ENCODE measurements at regions not wholly inside any gene's neighbourhood (a gene's known extent, or its start where the extent isn't known, plus 50 kb on each side); places are given as distances from the start of the nearest gene placed in this dataset.

GRCh38 chr1:4146614-4147013 is 246.5 kb upstream of the C1orf174 start:
- no peak for DNase-seq (ENCODE audit: extremely low read depth in 1 of 11, low read depth in 9 of 11, low spot score in 4 of 11)

GRCh38 chr1:4147509-4147908 is 247.4 kb upstream of the C1orf174 start:
- DNase-seq (ENCODE audit: extremely low read depth in 1 of 11, low read depth in 9 of 11, low spot score in 4 of 11), result no peak

- no peak for DNase-seq (ENCODE audit: extremely low read depth in 1 of 11, low read depth in 9 of 11, low spot score in 4 of 11)
Measured at GRCh38 chr1:4149281-4149680, 249.2 kb upstream of the C1orf174 start.

- DNase-seq (ENCODE audit: extremely low read depth in 1 of 11, low read depth in 9 of 11, low spot score in 4 of 11), result no peak
Measured at GRCh38 chr1:4149831-4150230, 249.8 kb upstream of the C1orf174 start.

- DNase-seq (ENCODE audit: extremely low read depth in 1 of 11, low read depth in 9 of 11, low spot score in 4 of 11), result no peak
Measured at GRCh38 chr1:4150262-4150661, 250.2 kb upstream of the C1orf174 start.

- DNase-seq (ENCODE audit: extremely low read depth in 1 of 11, low read depth in 9 of 11, low spot score in 4 of 11), result no peak
Measured at GRCh38 chr1:4152266-4152665, 252.2 kb upstream of the C1orf174 start.

GRCh38 chr1:4153571-4153970 is 253.5 kb upstream of the C1orf174 start:
- DNase-seq (ENCODE audit: extremely low read depth in 1 of 11, low read depth in 9 of 11, low spot score in 4 of 11), result no peak

GRCh38 chr1:4156241-4156973 is 256.3 kb upstream of the C1orf174 start:
- DNase-seq (ENCODE audit: extremely low read depth in 1 of 11, low read depth in 9 of 11, low spot score in 4 of 11), result no peak

- no peak for DNase-seq (ENCODE audit: extremely low read depth in 1 of 11, low read depth in 9 of 11, low spot score in 4 of 11)
Measured at GRCh38 chr1:4160181-4160580, 260.1 kb upstream of the C1orf174 start.

- DNase-seq (ENCODE audit: extremely low read depth in 1 of 11, low read depth in 9 of 11, low spot score in 4 of 11), result no peak
Measured at GRCh38 chr1:4161366-4162006, 261.4 kb upstream of the C1orf174 start.

GRCh38 chr1:4164965-4165364 is 264.9 kb upstream of the C1orf174 start:
- DNase-seq (ENCODE audit: extremely low read depth in 1 of 11, low read depth in 9 of 11, low spot score in 4 of 11), result no peak

GRCh38 chr1:4165686-4166300 is 265.7 kb upstream of the C1orf174 start:
- no peak for DNase-seq (ENCODE audit: extremely low read depth in 1 of 11, low read depth in 9 of 11, low spot score in 4 of 11)

GRCh38 chr1:4166713-4167112 is 266.6 kb upstream of the C1orf174 start:
- DNase-seq (ENCODE audit: extremely low read depth in 1 of 11, low read depth in 9 of 11, low spot score in 4 of 11), result peak in 6 of 11 donors; percentile 9 to 28 (median 20)

GRCh38 chr1:4169991-4170390 is 269.9 kb upstream of the C1orf174 start:
- DNase-seq (ENCODE audit: extremely low read depth in 1 of 11, low read depth in 9 of 11, low spot score in 4 of 11), result no peak

GRCh38 chr1:4170548-4171340 is 270.7 kb upstream of the C1orf174 start:
- no peak for DNase-seq (ENCODE audit: extremely low read depth in 1 of 11, low read depth in 9 of 11, low spot score in 4 of 11)

- no peak for DNase-seq (ENCODE audit: extremely low read depth in 1 of 11, low read depth in 9 of 11, low spot score in 4 of 11)
Measured at GRCh38 chr1:4171480-4172450, 271.7 kb upstream of the C1orf174 start.

- DNase-seq (ENCODE audit: extremely low read depth in 1 of 11, low read depth in 9 of 11, low spot score in 4 of 11), result no peak
Measured at GRCh38 chr1:4172644-4173599, 272.9 kb upstream of the C1orf174 start.
